ENCODE measurements at regions not wholly inside any gene's neighbourhood (a gene's known extent, or its start where the extent isn't known, plus 50 kb on each side); places are given as distances from the start of the nearest gene placed in this dataset.

GRCh38 chr15:77764095-77764494 lies 131.4 kb upstream of the LINGO1 start:
- no peak for DNase-seq (ENCODE audit: low read depth in 2 of 2)

GRCh38 chr15:77762747-77763355 lies 130.1 kb upstream of the LINGO1 start:
- no peak for DNase-seq (ENCODE audit: low read depth in 2 of 2)

GRCh38 chr15:77759896-77760592 lies 127.3 kb upstream of the LINGO1 start:
- no peak for DNase-seq (ENCODE audit: low read depth in 2 of 2)

- no peak for DNase-seq (ENCODE audit: low read depth in 2 of 2)
Measured at GRCh38 chr15:77753939-77754338, 121.2 kb upstream of the LINGO1 start.

GRCh38 chr15:77753281-77753873 lies 120.7 kb upstream of the LINGO1 start:
- no peak for DNase-seq (ENCODE audit: low read depth in 2 of 2)

- DNase-seq (ENCODE audit: low read depth in 2 of 2), result no peak
Measured at GRCh38 chr15:77749998-77750540, 117.4 kb upstream of the LINGO1 start.

- no peak for DNase-seq (ENCODE audit: low read depth in 2 of 2)
Measured at GRCh38 chr15:77749236-77749997, 116.7 kb upstream of the LINGO1 start.

GRCh38 chr15:77748078-77749064 lies 115.7 kb upstream of the LINGO1 start:
- no peak for DNase-seq (ENCODE audit: low read depth in 2 of 2)

- DNase-seq (ENCODE audit: low read depth in 2 of 2), result no peak
Measured at GRCh38 chr15:77747175-77748077, 114.7 kb upstream of the LINGO1 start.

GRCh38 chr15:77746254-77747174 lies 113.8 kb upstream of the LINGO1 start:
- DNase-seq (ENCODE audit: low read depth in 2 of 2), result no peak

- DNase-seq (ENCODE audit: low read depth in 2 of 2), result no peak
Measured at GRCh38 chr15:77744398-77744797, 111.7 kb upstream of the LINGO1 start.

- no peak for DNase-seq (ENCODE audit: low read depth in 2 of 2)
Measured at GRCh38 chr15:77742570-77742969, 109.9 kb upstream of the LINGO1 start.

- no peak for DNase-seq (ENCODE audit: low read depth in 2 of 2)
Measured at GRCh38 chr15:77742127-77742526, 109.4 kb upstream of the LINGO1 start.

GRCh38 chr15:77741106-77741505 lies 108.4 kb upstream of the LINGO1 start:
- no peak for DNase-seq (ENCODE audit: low read depth in 2 of 2)

GRCh38 chr15:77739591-77740378 lies 107.1 kb upstream of the LINGO1 start:
- no peak for DNase-seq (ENCODE audit: low read depth in 2 of 2)

- DNase-seq (ENCODE audit: low read depth in 2 of 2), result no peak
Measured at GRCh38 chr15:77738441-77739302, 106.0 kb upstream of the LINGO1 start.

GRCh38 chr15:77738038-77738370 lies 105.3 kb upstream of the LINGO1 start:
- no peak for DNase-seq (ENCODE audit: low read depth in 2 of 2)
